ENCODE measurements at regions not wholly inside any gene's neighbourhood (a gene's known extent, or its start where the extent isn't known, plus 50 kb on each side); places are given as distances from the start of the nearest gene placed in this dataset.

DNA sequence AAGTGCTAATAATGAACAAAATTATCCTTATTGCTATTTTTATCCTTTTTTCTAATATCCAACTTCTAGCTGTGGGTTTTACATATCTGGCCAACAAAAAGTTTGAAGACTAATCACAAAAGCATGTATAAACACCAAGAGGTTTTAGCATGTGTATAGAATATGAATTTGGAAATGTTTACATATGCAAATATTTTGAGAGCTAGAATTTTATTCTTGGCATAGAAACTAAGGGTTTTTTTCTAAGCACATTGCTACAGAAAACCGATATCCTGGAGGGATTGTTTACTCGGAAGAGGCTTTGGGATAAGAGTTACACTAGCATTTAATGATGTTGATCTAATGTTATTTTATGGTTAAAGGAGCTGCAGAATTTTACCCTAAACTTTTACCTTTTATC is 392.1 kb downstream of the EFNB2 start:
- Histone ChIP-seq H3K4me3 (no peak overlapping the region), H3K36me3 (ENCODE audit: insufficient read depth, low read length) (no peaks in the 10 kb centered on the region), H3K9me3 (ENCODE audit: low read depth, low read length) (no peaks in the 10 kb centered on the region), H3K9ac (ENCODE audit: insufficient read length) (no peak overlapping the region), H3K27ac (no peak overlapping the region)
- TF ChIP-seq FOXP2 (optimal IDR thresholded peaks at IDR 0.05; ENCODE audit: control extremely low read depth, extremely low read length, insufficient read depth) (no peak), POLR2AphosphoS5 (IDR thresholded peaks at IDR 0.05; ENCODE audit: borderline replicate concordance, low read depth, low read length) (no peak), EZH2 (IDR thresholded peaks at IDR 0.05) (no peak)
- no peak for DNase-seq (ENCODE audit: low read depth, low spot score)

DNA sequence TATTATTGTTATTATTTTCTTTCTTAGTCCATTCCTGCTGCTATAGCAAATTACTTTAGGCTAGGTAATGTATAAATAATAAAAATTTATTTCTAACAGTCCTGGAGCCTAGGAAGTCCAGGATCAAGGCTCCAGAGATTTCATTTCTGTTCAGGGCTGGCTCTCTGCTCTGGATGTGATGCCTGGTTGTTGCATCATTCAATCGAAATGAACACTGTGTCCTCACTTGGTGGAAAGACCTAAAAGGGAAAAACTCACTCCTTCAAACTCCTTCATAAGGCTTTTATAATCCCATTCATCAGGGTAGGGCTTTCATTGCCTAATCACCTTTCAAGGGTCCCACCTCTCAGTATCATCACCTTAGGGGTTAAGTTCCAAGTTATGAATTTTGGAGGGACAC is 395.0 kb downstream of the EFNB2 start:
- Histone ChIP-seq H3K9ac (ENCODE audit: insufficient read length) (no peak overlapping the region), H3K4me3 (no peak overlapping the region), H3K9me3 (ENCODE audit: low read depth, low read length) (no peaks in the 10 kb centered on the region), H3K36me3 (ENCODE audit: insufficient read depth, low read length) (no peaks in the 10 kb centered on the region), H3K27ac (no peak overlapping the region)
- DNase-seq (ENCODE audit: low read depth, low spot score): no peak
- TF ChIP-seq POLR2AphosphoS5 (IDR thresholded peaks at IDR 0.05; ENCODE audit: borderline replicate concordance, low read depth, low read length): no peak
- no peak for TF ChIP-seq EZH2 (IDR thresholded peaks at IDR 0.05)
- no peak for TF ChIP-seq FOXP2 (optimal IDR thresholded peaks at IDR 0.05; ENCODE audit: control extremely low read depth, extremely low read length, insufficient read depth)

- Histone ChIP-seq H3K9me3 (ENCODE audit: low read depth, low read length) (no peaks in the 10 kb centered on the region), H3K27ac (no peak overlapping the region), H3K4me3 (no peak overlapping the region), H3K36me3 (ENCODE audit: insufficient read depth, low read length) (no peaks in the 10 kb centered on the region), H3K9ac (ENCODE audit: insufficient read length) (no peak overlapping the region)
- DNase-seq (ENCODE audit: low read depth, low spot score): no peak
- TF ChIP-seq EZH2 (IDR thresholded peaks at IDR 0.05) (no peak), POLR2AphosphoS5 (IDR thresholded peaks at IDR 0.05; ENCODE audit: borderline replicate concordance, low read depth, low read length) (no peak)
These were observed 395.5 kb downstream of the EFNB2 start for GRCh38 chr13:106139942-106140341.

DNA sequence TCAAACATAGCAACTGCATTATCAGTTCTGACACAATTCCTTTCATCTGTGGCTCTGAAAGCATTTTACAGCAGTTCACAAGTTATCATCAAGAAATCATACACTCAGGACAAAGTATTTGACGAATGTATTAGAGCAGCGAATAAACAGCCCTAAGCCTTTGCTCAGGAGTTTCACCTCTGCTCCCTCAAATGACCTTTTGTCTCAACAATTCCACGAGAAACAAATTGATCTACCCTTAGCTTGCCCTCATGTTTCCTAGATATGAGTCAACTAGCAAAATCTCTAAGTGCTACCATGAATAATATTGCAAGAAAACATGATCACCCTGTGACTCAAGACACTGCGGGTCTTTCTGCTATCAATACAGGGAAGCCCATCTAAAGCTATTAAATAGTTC is 396.1 kb downstream of the EFNB2 start:
- no peak for DNase-seq (ENCODE audit: low read depth, low spot score)
- TF ChIP-seq EZH2 (IDR thresholded peaks at IDR 0.05): no peak
- no peak for TF ChIP-seq FOXP2 (optimal IDR thresholded peaks at IDR 0.05; ENCODE audit: control extremely low read depth, extremely low read length, insufficient read depth)
- TF ChIP-seq POLR2AphosphoS5 (IDR thresholded peaks at IDR 0.05; ENCODE audit: borderline replicate concordance, low read depth, low read length): no peak
- Histone ChIP-seq H3K27ac (no peak overlapping the region), H3K9ac (ENCODE audit: insufficient read length) (no peak overlapping the region), H3K4me3 (no peak overlapping the region), H3K9me3 (ENCODE audit: low read depth, low read length) (no peaks in the 10 kb centered on the region), H3K36me3 (ENCODE audit: insufficient read depth, low read length) (no peaks in the 10 kb centered on the region)

- no peaks in the 10 kb centered on the region for H3K9me3 ChIP-seq (ENCODE audit: low read depth, low read length)
- no peak for DNase-seq (ENCODE audit: low read depth, low spot score)
- TF ChIP-seq POLR2AphosphoS5 (IDR thresholded peaks at IDR 0.05; ENCODE audit: borderline replicate concordance, low read depth, low read length): no peak
- TF ChIP-seq FOXP2 (optimal IDR thresholded peaks at IDR 0.05; ENCODE audit: control extremely low read depth, extremely low read length, insufficient read depth): no peak
- no peak for TF ChIP-seq EZH2 (IDR thresholded peaks at IDR 0.05)
- no peak overlapping the region for H3K27ac ChIP-seq
- H3K36me3 ChIP-seq (ENCODE audit: insufficient read depth, low read length): no peaks in the 10 kb centered on the region
- no peak overlapping the region for H3K4me3 ChIP-seq
- H3K9ac ChIP-seq (ENCODE audit: insufficient read length): no peak overlapping the region
These were observed 396.8 kb downstream of the EFNB2 start for GRCh38 chr13:106138620-106139019.

DNA sequence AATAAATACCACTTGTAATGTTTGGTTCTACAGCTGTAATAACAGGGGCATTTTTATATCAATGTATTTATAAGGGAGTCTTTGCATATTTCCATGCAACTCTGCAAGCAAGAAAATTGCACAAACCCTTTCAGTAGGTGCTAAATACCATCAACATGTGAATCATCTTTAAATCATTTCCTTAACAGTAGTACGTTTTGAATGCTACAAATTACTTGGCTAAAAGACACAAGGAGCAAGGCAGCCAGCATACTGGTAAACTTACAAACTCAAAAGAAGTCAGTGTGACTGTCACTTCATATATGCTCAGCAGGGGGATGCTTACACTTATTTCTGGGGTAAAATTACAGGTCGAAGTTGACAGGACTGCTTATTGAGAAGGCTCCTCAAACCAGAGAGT is 402.4 kb downstream of the EFNB2 start:
- Histone ChIP-seq H3K9me3 (ENCODE audit: low read depth, low read length) (no peaks in the 10 kb centered on the region), H3K4me3 (no peak overlapping the region), H3K27ac (no peak overlapping the region), H3K9ac (ENCODE audit: insufficient read length) (no peak overlapping the region), H3K36me3 (ENCODE audit: insufficient read depth, low read length) (no peaks in the 10 kb centered on the region)
- DNase-seq (ENCODE audit: low read depth, low spot score): no peak
- TF ChIP-seq EZH2 (IDR thresholded peaks at IDR 0.05): no peak
- no peak for TF ChIP-seq FOXP2 (optimal IDR thresholded peaks at IDR 0.05; ENCODE audit: control extremely low read depth, extremely low read length, insufficient read depth)
- no peak for TF ChIP-seq POLR2AphosphoS5 (IDR thresholded peaks at IDR 0.05; ENCODE audit: borderline replicate concordance, low read depth, low read length)

GRCh38 chr13:106132216-106132615 is 403.2 kb downstream of the EFNB2 start:
- no peaks in the 10 kb centered on the region for H3K9me3 ChIP-seq (ENCODE audit: low read depth, low read length)
- TF ChIP-seq FOXP2 (optimal IDR thresholded peaks at IDR 0.05; ENCODE audit: control extremely low read depth, extremely low read length, insufficient read depth) (no peak), EZH2 (IDR thresholded peaks at IDR 0.05) (no peak), POLR2AphosphoS5 (IDR thresholded peaks at IDR 0.05; ENCODE audit: borderline replicate concordance, low read depth, low read length) (no peak)
- H3K4me3 ChIP-seq: no peak overlapping the region
- no peak for DNase-seq (ENCODE audit: low read depth, low spot score)
- H3K9ac ChIP-seq (ENCODE audit: insufficient read length): no peak overlapping the region
- H3K27ac ChIP-seq: no peak overlapping the region
- no peaks in the 10 kb centered on the region for H3K36me3 ChIP-seq (ENCODE audit: insufficient read depth, low read length)

DNA sequence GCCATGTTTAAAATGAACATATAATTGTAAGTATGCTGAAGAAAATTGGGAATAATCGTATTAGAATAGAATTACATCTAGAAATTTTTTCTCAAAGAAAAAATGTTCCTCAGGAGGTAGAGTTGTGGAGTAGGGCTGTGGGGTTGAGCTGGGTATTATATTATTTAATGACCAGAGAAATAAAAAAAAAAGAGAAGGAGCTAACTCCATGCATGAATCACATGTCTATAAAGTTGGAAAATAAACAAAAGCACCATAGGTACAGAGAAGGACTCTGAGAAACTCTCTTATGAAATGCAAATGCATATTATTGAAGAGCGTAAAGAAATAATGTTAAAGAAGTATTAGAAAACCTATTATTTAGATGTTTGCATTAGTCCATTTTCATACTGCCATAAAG is 405.5 kb downstream of the EFNB2 start:
- TF ChIP-seq EZH2 (IDR thresholded peaks at IDR 0.05): no peak
- no peak for TF ChIP-seq FOXP2 (optimal IDR thresholded peaks at IDR 0.05; ENCODE audit: control extremely low read depth, extremely low read length, insufficient read depth)
- no peak for TF ChIP-seq POLR2AphosphoS5 (IDR thresholded peaks at IDR 0.05; ENCODE audit: borderline replicate concordance, low read depth, low read length)
- no peaks in the 10 kb centered on the region for H3K36me3 ChIP-seq (ENCODE audit: insufficient read depth, low read length)
- no peak for DNase-seq (ENCODE audit: low read depth, low spot score)

DNA sequence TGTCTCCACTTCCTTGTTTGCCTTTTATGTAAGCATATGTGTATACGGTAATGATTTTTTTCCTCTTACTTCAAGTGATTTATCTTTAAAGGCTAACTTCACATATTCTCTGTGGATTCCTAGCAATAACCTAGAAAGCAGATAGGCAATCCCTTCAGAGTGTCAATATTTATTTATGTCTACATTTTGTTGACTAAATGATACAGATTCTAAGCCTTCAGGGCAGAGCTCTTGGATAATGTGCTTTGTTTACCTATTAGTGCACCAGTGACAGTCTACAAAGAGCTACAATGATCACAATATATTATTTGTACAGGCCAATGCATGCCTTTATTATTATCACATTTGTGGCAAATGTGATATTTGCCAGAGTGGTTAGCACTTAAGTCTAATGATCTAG is 406.2 kb downstream of the EFNB2 start:
- DNase-seq (ENCODE audit: low read depth, low spot score): no peak
- Histone ChIP-seq H3K36me3 (ENCODE audit: insufficient read depth, low read length) (no peaks in the 10 kb centered on the region), H3K27ac (no peak overlapping the region), H3K9me3 (ENCODE audit: low read depth, low read length) (no peaks in the 10 kb centered on the region), H3K4me3 (no peak overlapping the region), H3K9ac (ENCODE audit: insufficient read length) (no peak overlapping the region)
- TF ChIP-seq EZH2 (IDR thresholded peaks at IDR 0.05) (no peak), POLR2AphosphoS5 (IDR thresholded peaks at IDR 0.05; ENCODE audit: borderline replicate concordance, low read depth, low read length) (no peak), FOXP2 (optimal IDR thresholded peaks at IDR 0.05; ENCODE audit: control extremely low read depth, extremely low read length, insufficient read depth) (no peak)

More for the DNA sequence above, 405.5 kb downstream of the EFNB2 start:
- Histone ChIP-seq H3K4me3 (no peak overlapping the region), H3K27ac (no peak overlapping the region), H3K9me3 (ENCODE audit: low read depth, low read length) (no peaks in the 10 kb centered on the region), H3K9ac (ENCODE audit: insufficient read length) (no peak overlapping the region)

Measured in SK-N-MC (cell line).